ENCODE measurements at regions not wholly inside any gene's neighbourhood (a gene's known extent, or its start where the extent isn't known, plus 50 kb on each side); places are given as distances from the start of the nearest gene placed in this dataset.

GRCh38 chr12:107241411-107241810 lies 148.1 kb upstream of the CRY1 start:
- no peaks in the 10 kb centered on the region for H4K20me1 ChIP-seq
- no peak overlapping the region for H3K4me3 ChIP-seq
- no peaks in the 10 kb centered on the region for H3K9me3 ChIP-seq
- no peaks in the 10 kb centered on the region for H3K27me3 ChIP-seq
- H3K4me2 ChIP-seq = no peak overlapping the region
- H3K36me3 ChIP-seq = no peaks in the 10 kb centered on the region
- no peak for TF ChIP-seq Cebpa-rat (IDR thresholded peaks at IDR 0.05)
- no peak overlapping the region for H3K27ac ChIP-seq
- H3K9ac ChIP-seq = no peak overlapping the region
- peaks cover 20% of the 10 kb centered on the region for H3K4me1 ChIP-seq

DNA sequence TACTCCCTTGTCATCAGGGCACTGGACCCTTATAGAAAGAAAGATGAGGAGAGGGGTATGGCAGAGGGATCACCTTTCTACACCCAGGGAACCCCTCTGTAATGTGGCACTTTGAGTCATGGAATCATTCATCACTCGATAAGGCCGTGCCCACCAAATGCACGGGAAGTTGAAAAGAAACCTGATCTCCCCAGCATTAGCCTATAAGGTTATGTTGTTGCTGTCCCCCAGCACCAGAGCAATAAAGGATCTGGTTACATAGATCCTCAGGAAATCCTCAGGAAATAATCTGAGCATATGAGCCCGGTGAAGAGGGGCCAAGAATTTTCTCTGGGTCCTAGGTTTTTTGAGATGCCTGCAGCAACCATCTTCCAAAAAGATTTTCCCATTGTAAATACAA lies 148.8 kb upstream of the CRY1 start:
- no peak overlapping the region for H3K4me3 ChIP-seq
- no peaks in the 10 kb centered on the region for H4K20me1 ChIP-seq
- H3K27me3 ChIP-seq = no peaks in the 10 kb centered on the region
- H3K4me2 ChIP-seq = 0 out of 2 replicates have a peak overlapping the region, but pooled peaks have one; percentile 3
- H3K9ac ChIP-seq = no peak overlapping the region
- no peaks in the 10 kb centered on the region for H3K36me3 ChIP-seq
- no peak for TF ChIP-seq Cebpa-rat (IDR thresholded peaks at IDR 0.05)
- H3K9me3 ChIP-seq = no peaks in the 10 kb centered on the region
- no peak overlapping the region for H3K27ac ChIP-seq
- peaks cover 13% of the 10 kb centered on the region for H3K4me1 ChIP-seq

DNA sequence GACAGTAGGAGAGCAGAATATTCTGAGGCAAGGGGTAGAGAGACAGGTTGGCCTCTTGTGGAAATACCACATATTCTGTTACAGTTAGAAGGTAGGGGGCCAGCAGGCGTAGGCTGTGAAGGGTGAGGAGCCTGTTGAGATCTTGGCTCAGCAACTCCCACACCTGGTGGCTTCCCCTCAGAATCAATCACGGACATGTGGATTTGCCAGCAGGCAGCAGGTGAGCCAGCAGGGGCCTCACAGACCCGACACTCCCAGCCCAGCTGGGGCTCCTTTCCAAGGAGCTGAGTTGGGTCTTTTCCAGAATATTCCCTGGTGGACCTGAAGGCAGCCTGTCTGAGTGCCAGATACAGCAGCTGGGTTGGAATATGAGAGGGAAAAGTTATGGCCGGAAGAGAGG lies 150.0 kb upstream of the CRY1 start:
- Histone ChIP-seq H3K36me3 (no peaks in the 10 kb centered on the region), H3K9ac (no peak overlapping the region), H3K27me3 (no peaks in the 10 kb centered on the region), H3K4me3 (no peak overlapping the region), H3K9me3 (no peaks in the 10 kb centered on the region), H4K20me1 (no peaks in the 10 kb centered on the region), H3K4me1 (peaks cover 5% of the 10 kb centered on the region; the same call in 1 of the 2 replicates), H3K27ac (no peak overlapping the region), H3K4me2 (no peak overlapping the region)
- TF ChIP-seq Cebpa-rat (IDR thresholded peaks at IDR 0.05) = no peak

GRCh38 chr12:107244584-107244983 lies 151.2 kb upstream of the CRY1 start:
- Histone ChIP-seq H3K9me3 (no peaks in the 10 kb centered on the region), H3K4me3 (no peak overlapping the region), H3K4me1 (peaks cover 5% of the 10 kb centered on the region; the same call in 1 of the 2 replicates), H4K20me1 (no peaks in the 10 kb centered on the region), H3K27ac (no peak overlapping the region), H3K36me3 (no peaks in the 10 kb centered on the region), H3K27me3 (no peaks in the 10 kb centered on the region), H3K4me2 (no peak overlapping the region), H3K9ac (no peak overlapping the region)
- TF ChIP-seq Cebpa-rat (IDR thresholded peaks at IDR 0.05) = no peak

GRCh38 chr12:107247650-107248049 lies 154.3 kb upstream of the CRY1 start:
- Histone ChIP-seq H3K27ac (no peak overlapping the region), H3K9me3 (no peaks in the 10 kb centered on the region), H3K4me2 (no peak overlapping the region), H3K4me3 (no peak overlapping the region), H4K20me1 (no peaks in the 10 kb centered on the region), H3K9ac (no peak overlapping the region), H3K4me1 (no peaks in the 10 kb centered on the region), H3K36me3 (no peaks in the 10 kb centered on the region), H3K27me3 (no peaks in the 10 kb centered on the region)
- no peak for TF ChIP-seq Cebpa-rat (IDR thresholded peaks at IDR 0.05)

DNA sequence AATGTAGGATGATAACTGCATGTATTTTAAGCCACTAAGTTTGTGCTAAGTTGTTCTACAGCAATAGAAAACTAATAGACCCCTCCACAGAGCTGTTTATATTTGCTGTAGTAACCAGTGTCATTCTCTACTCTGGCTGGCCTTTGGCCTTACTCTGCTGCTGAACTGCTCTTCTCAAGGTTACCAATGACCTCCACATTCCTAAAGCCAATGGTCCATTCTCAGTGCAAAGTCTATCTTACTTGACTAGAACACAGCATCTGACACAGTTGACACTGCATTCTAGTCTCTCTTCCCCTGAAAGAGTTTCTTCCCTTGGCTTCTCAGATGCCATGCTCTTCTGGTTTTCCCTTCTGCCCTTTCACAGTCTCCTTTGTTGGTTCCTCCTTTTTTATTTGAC lies 154.8 kb upstream of the CRY1 start:
- Histone ChIP-seq H3K9me3 (no peaks in the 10 kb centered on the region), H3K27me3 (no peaks in the 10 kb centered on the region), H3K36me3 (no peaks in the 10 kb centered on the region), H3K4me1 (no peaks in the 10 kb centered on the region), H3K27ac (no peak overlapping the region), H4K20me1 (no peaks in the 10 kb centered on the region), H3K9ac (no peak overlapping the region), H3K4me2 (no peak overlapping the region), H3K4me3 (no peak overlapping the region)
- TF ChIP-seq Cebpa-rat (IDR thresholded peaks at IDR 0.05) = no peak

DNA sequence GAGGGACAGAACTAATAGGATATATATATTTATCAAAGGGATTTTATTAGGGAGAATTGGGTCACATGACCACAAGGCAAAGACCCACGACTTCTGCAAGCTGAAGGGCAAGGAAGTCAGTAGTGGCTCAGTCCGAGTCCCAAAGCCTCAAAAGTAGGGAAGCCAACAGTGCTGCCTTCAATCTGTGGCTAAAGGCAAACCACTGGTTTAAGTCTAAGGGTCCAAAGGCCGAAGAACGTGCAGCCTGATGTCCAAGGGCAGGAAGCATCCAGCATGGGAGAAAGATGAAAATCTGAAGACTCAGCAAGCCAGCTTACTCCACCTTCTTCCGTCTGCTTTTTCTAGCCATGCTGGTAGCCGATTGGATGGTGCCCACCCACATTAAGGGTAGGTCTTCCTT lies 157.9 kb upstream of the CRY1 start:
- Histone ChIP-seq H4K20me1 (no peaks in the 10 kb centered on the region), H3K27ac (no peak overlapping the region), H3K36me3 (no peaks in the 10 kb centered on the region), H3K9ac (no peak overlapping the region), H3K27me3 (no peaks in the 10 kb centered on the region), H3K4me1 (no peaks in the 10 kb centered on the region), H3K4me2 (no peak overlapping the region), H3K4me3 (no peak overlapping the region), H3K9me3 (no peaks in the 10 kb centered on the region)
- TF ChIP-seq Cebpa-rat (IDR thresholded peaks at IDR 0.05) = no peak

DNA sequence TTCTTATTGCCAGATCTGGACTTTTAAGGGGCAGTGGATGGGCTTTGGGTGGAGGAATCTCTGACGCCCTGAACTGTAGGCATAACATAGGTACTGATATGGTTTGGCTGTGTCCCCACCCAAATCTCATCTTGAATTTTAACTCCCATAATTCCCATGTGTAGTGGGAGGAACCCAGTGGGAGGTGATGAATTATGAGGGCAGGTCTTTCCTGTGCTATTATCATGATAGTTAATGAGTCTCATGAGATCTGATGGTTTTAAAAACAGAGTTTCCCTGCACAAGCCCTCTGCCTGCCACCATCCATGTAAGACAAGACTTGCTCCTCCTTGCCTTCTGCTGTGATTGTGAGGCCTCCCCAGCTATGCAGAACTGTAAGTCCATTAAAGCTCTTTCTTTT lies 160.0 kb upstream of the CRY1 start:
- no peak overlapping the region for H3K27ac ChIP-seq

GRCh38 chr12:107254258-107254856 lies 161.0 kb upstream of the CRY1 start:
- no peak for TF ChIP-seq Cebpa-rat (IDR thresholded peaks at IDR 0.05)
- Histone ChIP-seq H3K36me3 (no peaks in the 10 kb centered on the region), H3K27me3 (no peaks in the 10 kb centered on the region), H4K20me1 (no peaks in the 10 kb centered on the region), H3K27ac (no peak overlapping the region), H3K4me1 (no peaks in the 10 kb centered on the region), H3K4me2 (no peak overlapping the region), H3K9me3 (no peaks in the 10 kb centered on the region), H3K4me3 (no peak overlapping the region), H3K9ac (no peak overlapping the region)

More for the DNA sequence above, 160.0 kb upstream of the CRY1 start:
- Histone ChIP-seq H3K4me2 (no peak overlapping the region), H3K4me1 (no peaks in the 10 kb centered on the region), H3K4me3 (no peak overlapping the region), H3K9ac (no peak overlapping the region), H4K20me1 (no peaks in the 10 kb centered on the region), H3K36me3 (no peaks in the 10 kb centered on the region), H3K9me3 (no peaks in the 10 kb centered on the region), H3K27me3 (no peaks in the 10 kb centered on the region)
- TF ChIP-seq Cebpa-rat (IDR thresholded peaks at IDR 0.05) = no peak

DNA sequence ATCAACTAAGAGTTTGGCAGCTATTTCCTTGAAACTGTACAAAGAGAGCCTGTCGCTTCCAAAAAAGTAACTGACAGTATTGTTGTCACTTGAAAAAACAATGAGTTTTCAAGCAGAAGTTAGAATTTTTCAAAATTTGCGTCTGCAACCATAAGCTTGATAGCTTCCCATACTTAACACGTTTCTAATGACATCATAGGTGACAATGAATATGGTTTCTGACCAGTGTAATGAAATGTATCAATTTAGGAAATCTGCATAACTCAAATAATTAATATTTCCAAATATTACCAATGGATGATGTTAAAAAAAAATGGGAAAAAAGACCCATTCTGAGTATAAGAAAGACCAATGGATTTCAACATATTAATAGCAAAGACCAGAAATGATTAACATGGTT lies 165.4 kb upstream of the CRY1 start:
- H3K4me3 ChIP-seq = no peak overlapping the region
- H3K4me1 ChIP-seq = no peaks in the 10 kb centered on the region
- H3K27ac ChIP-seq = no peak overlapping the region
- no peak for TF ChIP-seq Cebpa-rat (IDR thresholded peaks at IDR 0.05)
- H3K4me2 ChIP-seq = no peak overlapping the region
- H4K20me1 ChIP-seq = no peaks in the 10 kb centered on the region
- H3K36me3 ChIP-seq = no peaks in the 10 kb centered on the region
- H3K9me3 ChIP-seq = no peaks in the 10 kb centered on the region
- H3K27me3 ChIP-seq = no peaks in the 10 kb centered on the region
- no peak overlapping the region for H3K9ac ChIP-seq

GRCh38 chr12:107263980-107264379 lies 170.6 kb upstream of the CRY1 start:
- Histone ChIP-seq H3K36me3 (no peaks in the 10 kb centered on the region), H3K4me3 (no peak overlapping the region), H4K20me1 (no peaks in the 10 kb centered on the region), H3K27ac (no peak overlapping the region), H3K9me3 (0 out of 2 replicates have a peak, but pooled peaks cover 4% of the 10 kb centered on the region), H3K4me1 (no peaks in the 10 kb centered on the region), H3K4me2 (no peak overlapping the region), H3K27me3 (no peaks in the 10 kb centered on the region), H3K9ac (no peak overlapping the region)
- no peak for TF ChIP-seq Cebpa-rat (IDR thresholded peaks at IDR 0.05)
